CD4-positive, alpha-beta memory T cell (primary cell): ENCODE measurements at regions not wholly inside any gene's neighbourhood (a gene's known extent, or its start where the extent isn't known, plus 50 kb on each side); places are given as distances from the start of the nearest gene placed in this dataset.
"Not testable (repeated sequence)": the region's sequence is repeated elsewhere in the genome, so short reads cannot be mapped to it uniquely, and the experiment has no call there.

Experiments
- CTCF ChIA-PET: fragments of 350-600 bp; sonication (Branson Sonifier 250); formaldehyde crosslinking; loops from one replicate; lab custom pipeline; 2021; ENCODE audit warnings: inconsistent platforms; ENCODE audit not compliant: partially characterized antibody; lab: Charles Lee
- POLR2A ChIA-PET: fragments of 350-600 bp; sonication (Branson Sonifier 250); formaldehyde crosslinking; loops from one replicate; lab custom pipeline; 2021; ENCODE audit not compliant: partially characterized antibody; lab: Charles Lee
- DNase-seq, 5 donors: peaks; one replicate each; pipeline versions ENCODE4 v3.0.0 to v3.0.0-alpha.2; 2020 to 2022; ENCODE audit warnings: mixed read lengths in 1 of 5
- H3K27ac ChIP-seq: one replicate; pipeline ENCODE4 v1.7.0; 2013; ENCODE audit warnings: low read depth, low read length
- H3K27me3 ChIP-seq: 2 replicates; pipeline ENCODE4 v1.7.0; 2013; ENCODE audit warnings: mild to moderate bottlenecking, low read length, moderate library complexity; ENCODE audit not compliant: insufficient read depth
- H3K36me3 ChIP-seq: 2 replicates; pipeline ENCODE4 v1.7.0; 2013; ENCODE audit warnings: mild to moderate bottlenecking, low read length, moderate library complexity; ENCODE audit not compliant: insufficient read depth
- H3K4me1 ChIP-seq: 2 replicates; pipeline ENCODE4 v1.7.0; 2013; ENCODE audit warnings: mild to moderate bottlenecking, low read length, moderate library complexity; ENCODE audit not compliant: insufficient read depth
- H3K4me3 ChIP-seq, 2 donors: one replicate each; pipeline ENCODE4 v1.7.0; 2013; ENCODE audit warnings: low read length in 2 of 2, mild to moderate bottlenecking in 1 of 2
- H3K9me3 ChIP-seq, 2 donors: one replicate each; pipeline ENCODE4 v1.7.0; 2013; ENCODE audit warnings: low read length in 2 of 2, control low read depth in 1 of 2; ENCODE audit not compliant: control insufficient read depth in 1 of 2
- H3K27ac Mint-ChIP-seq, 7 donors: one replicate each; pipeline ENCODE4 v1.8.0; 2020 to 2021; ENCODE audit warnings: mixed read lengths in 7 of 7, mild to moderate bottlenecking in 6 of 7, inconsistent platforms in 3 of 7, moderate library complexity in 3 of 7
- H3K27me3 Mint-ChIP-seq, 2 donors: one replicate each; pipeline ENCODE4 v1.8.0; 2020 to 2021; ENCODE audit warnings: mixed read lengths in 2 of 2
- H3K36me3 Mint-ChIP-seq, 2 donors: one replicate each; pipeline ENCODE4 v1.8.0; 2020 to 2021; ENCODE audit warnings: mixed read lengths in 2 of 2, inconsistent platforms in 1 of 2, mild to moderate bottlenecking in 1 of 2
- H3K4me1 Mint-ChIP-seq, 4 donors: one replicate each; pipeline ENCODE4 v1.8.0; 2020 to 2021; ENCODE audit warnings: mixed read lengths in 4 of 4, mild to moderate bottlenecking in 1 of 4
- H3K4me3 Mint-ChIP-seq, 8 donors: one replicate each; pipeline ENCODE4 v1.8.0; 2020 to 2021; ENCODE audit warnings: mixed read lengths in 8 of 8, mild to moderate bottlenecking in 7 of 8, moderate library complexity in 6 of 8, inconsistent platforms in 3 of 8
- H3K9me3 Mint-ChIP-seq, 8 donors: one replicate each; pipeline ENCODE4 v1.8.0; 2020 to 2021; ENCODE audit warnings: mixed read lengths in 8 of 8, mild to moderate bottlenecking in 5 of 8, inconsistent platforms in 3 of 8, moderate library complexity in 1 of 8
- intact Hi-C: fragments of 100-400 bp; cut with micrococcal nuclease; formaldehyde crosslinking; loops from one replicate; pipeline ENCODE4 v1.15.1; 2023

DNA sequence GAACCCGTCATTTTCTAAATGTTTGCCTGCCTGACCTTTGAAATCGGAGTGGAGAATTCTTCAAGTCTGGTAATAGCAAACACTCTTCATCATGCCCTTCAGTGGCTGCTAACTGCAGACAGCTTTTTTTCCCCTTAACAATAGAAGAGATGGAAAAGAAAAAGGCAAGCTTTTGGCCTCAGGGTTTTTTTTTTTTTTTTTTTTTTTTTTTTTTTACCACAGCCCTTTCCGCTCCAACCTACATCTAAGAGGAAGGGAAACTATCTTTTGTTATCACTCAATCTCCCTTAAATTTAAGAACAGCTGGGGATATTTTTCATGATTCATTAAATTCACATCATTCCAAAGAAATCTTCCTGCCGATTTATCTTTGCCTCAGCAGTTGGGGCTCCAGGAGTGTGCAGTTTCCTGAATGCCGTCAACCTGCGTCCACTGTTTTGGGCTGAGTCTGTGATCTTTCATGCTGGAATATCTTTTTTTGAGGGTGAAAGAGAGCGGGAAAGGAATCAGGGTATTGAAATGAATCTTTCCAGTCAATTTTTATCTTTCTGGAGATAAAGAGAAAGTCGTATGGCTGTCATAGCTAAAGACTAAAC, 144.5 kb upstream of the SMYD2 start:
- ChIA-PET POLR2A (no interaction called here), CTCF (no interaction called here)
- Histone ChIP-seq H3K9me3 (no peaks in the 10 kb centered on the region), H3K27ac (no peak overlapping the region), H3K4me1 (no peaks in the 10 kb centered on the region), H3K27me3 (no peaks in the 10 kb centered on the region), H3K4me3 (no peak overlapping the region), H3K36me3 (no peaks in the 10 kb centered on the region)
- DNase-seq, result no peak
- intact Hi-C loops, result no loop called here
- no peak overlapping the region for H3K4me3 Mint-ChIP-seq
- no peak overlapping the region for H3K27ac Mint-ChIP-seq
- H3K4me1 Mint-ChIP-seq, result no peaks in the 10 kb centered on the region
- no peaks in the 10 kb centered on the region for H3K36me3 Mint-ChIP-seq
- peaks cover 0 to 5% (median 1%) of the 10 kb centered on the region in 8 donors for H3K9me3 Mint-ChIP-seq
- peaks cover 0 to 8% of the 10 kb centered on the region in 2 donors for H3K27me3 Mint-ChIP-seq

DNA sequence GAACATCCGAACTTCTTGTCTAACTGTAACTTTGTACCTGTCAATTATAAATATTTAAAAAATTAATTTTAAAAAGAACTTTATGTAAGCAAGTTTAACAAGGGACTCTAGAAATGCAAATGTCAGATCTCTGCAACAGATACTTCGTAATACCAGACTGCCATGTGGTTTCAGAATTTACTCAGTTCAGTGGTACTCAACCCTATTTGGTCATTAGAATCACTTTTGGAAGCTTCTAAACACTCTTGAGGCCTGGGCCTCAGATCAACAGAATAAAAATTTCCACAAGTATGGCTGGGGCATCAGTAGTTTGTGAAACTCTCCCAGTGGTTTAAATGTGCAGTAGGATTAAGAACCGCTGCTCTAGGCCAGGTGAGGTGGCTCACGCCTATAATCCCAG, 139.5 kb upstream of the SMYD2 start:
- ChIA-PET POLR2A (no interaction called here), CTCF (no interaction called here)
- H3K4me3 ChIP-seq, result no peak overlapping the region
- H3K27me3 ChIP-seq, result no peaks in the 10 kb centered on the region
- H3K9me3 ChIP-seq, result no peaks in the 10 kb centered on the region
- H3K27ac Mint-ChIP-seq, result no peak overlapping the region
- no peaks in the 10 kb centered on the region for H3K36me3 ChIP-seq
- H3K9me3 Mint-ChIP-seq, result peaks cover 0 to 3% (median 0%) of the 10 kb centered on the region in 8 donors
- intact Hi-C loops, result no loop called here
- H3K36me3 Mint-ChIP-seq, result no peaks in the 10 kb centered on the region
- H3K4me1 ChIP-seq, result no peaks in the 10 kb centered on the region
- no peak overlapping the region for H3K27ac ChIP-seq
- H3K27me3 Mint-ChIP-seq, result peaks cover 0 to 11% of the 10 kb centered on the region in 2 donors
- no peak for DNase-seq
- no peaks in the 10 kb centered on the region for H3K4me1 Mint-ChIP-seq
- H3K4me3 Mint-ChIP-seq, result no peak overlapping the region

DNA sequence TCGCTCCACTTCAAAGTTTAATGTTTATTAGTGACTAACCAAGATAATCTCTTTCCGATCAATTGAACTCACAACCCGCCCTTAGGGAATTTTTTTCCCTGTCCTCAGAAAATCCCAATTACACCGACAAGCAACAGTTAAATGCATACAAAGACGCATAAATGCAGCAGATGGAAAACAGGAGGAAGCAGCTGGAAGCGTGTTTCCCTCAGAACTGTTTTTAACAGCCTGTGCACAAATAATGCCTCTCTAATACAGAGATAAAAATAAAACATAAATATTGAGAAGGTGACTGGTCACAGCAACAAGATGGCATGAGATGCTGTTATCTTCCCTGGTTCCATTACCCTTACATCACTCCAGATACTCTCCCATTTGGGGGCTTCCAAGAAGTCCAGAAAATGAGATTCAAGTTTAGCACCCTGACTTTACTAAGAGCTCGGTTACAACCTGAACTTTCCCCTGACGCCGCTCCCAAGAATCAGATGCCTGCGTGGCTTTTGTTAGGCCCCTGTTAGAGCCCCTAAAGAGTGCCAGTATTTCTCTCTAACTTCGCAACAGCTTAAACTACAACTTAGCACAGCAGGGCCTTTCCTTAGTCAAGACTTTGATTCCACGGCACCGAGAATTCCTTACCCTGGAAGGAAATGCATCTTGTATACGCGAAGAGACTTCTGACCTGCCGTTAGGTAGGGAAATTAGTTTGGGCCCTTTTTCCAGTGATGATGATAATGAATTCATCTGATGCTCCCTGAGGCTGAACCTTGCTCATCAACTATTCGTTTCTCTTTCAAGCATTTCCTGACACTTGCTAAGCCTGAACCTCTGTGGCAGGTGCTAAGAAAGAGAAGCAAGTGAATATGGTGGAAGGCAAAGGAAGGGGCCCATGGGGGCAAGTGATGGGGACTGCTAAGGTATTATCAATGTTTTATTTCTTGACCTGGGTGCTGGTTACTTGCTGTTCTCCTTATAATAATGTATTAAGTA, 137.7 kb upstream of the SMYD2 start:
- no peak overlapping the region for H3K27ac ChIP-seq
- H3K36me3 Mint-ChIP-seq, result no peaks in the 10 kb centered on the region
- no peaks in the 10 kb centered on the region for H3K4me1 ChIP-seq
- H3K9me3 ChIP-seq, result no peaks in the 10 kb centered on the region
- intact Hi-C loops, result no loop called here
- peaks cover 0 to 3% (median 0%) of the 10 kb centered on the region in 8 donors for H3K9me3 Mint-ChIP-seq
- peaks cover 0 to 6% of the 10 kb centered on the region in 2 donors for H3K27me3 Mint-ChIP-seq
- H3K4me3 Mint-ChIP-seq, result no peak overlapping the region
- H3K4me1 Mint-ChIP-seq, result no peaks in the 10 kb centered on the region
- CTCF ChIA-PET, result no interaction called here
- no peak for DNase-seq
- POLR2A ChIA-PET, result no interaction called here
- no peaks in the 10 kb centered on the region for H3K27me3 ChIP-seq
- no peak overlapping the region for H3K4me3 ChIP-seq
- no peak overlapping the region for H3K27ac Mint-ChIP-seq
- H3K36me3 ChIP-seq, result no peaks in the 10 kb centered on the region

DNA sequence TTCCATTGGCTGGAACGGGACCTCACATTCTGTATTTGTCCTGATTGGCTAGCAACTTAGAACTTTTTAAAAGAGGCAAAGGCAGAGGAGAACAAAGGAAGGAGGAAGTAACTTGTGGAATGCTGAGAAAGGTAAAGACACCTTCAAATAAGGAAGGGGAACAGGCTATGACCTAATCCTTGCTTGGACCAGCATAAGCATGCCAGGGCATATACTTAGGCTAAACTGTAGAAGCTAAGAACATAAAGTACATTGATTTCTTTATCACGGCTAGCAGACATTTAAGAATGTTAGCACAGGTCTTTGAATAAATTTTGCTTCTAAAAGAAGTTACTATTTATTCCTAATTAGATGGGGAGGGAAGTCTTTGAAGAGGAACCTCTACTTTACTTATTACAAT, 136.4 kb upstream of the SMYD2 start:
- H3K4me3 Mint-ChIP-seq, intact Hi-C loops, H3K4me1 ChIP-seq, H3K4me3 ChIP-seq, H3K27me3 Mint-ChIP-seq, H3K9me3 Mint-ChIP-seq, H3K36me3 ChIP-seq, POLR2A ChIA-PET, DNase-seq, H3K9me3 ChIP-seq, H3K36me3 Mint-ChIP-seq, H3K4me1 Mint-ChIP-seq, H3K27ac ChIP-seq, H3K27ac Mint-ChIP-seq, H3K27me3 ChIP-seq: not testable (repeated sequence)
- CTCF ChIA-PET, result interaction anchor here (1.3 kb wide), 1 partner anchor 117 kb away, joined by 3 read pairs; no protein-coding TSS in a partner anchor

DNA sequence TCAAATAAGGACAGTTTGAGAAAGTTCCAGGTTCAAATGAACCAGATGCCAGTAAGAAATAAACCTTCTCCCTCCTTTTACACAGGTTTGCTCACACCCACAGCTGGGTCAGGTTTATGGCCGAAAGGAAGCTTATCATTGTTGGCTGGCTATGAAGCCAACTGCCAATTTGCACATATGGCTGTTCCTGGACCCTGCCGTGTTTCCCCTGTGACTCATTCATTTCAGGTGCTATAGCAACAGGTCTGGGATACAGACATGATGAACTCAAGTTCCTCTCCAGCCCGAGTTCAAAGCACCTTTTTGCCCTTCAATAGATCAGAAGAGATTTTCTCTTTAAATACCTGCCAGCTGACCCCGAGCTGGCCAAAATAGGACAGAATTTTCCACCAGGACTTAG, 134.4 kb upstream of the SMYD2 start:
- H3K27ac Mint-ChIP-seq, result no peak overlapping the region
- Histone ChIP-seq H3K9me3 (no peaks in the 10 kb centered on the region), H3K4me3 (no peak overlapping the region), H3K27ac (no peak overlapping the region), H3K36me3 (no peaks in the 10 kb centered on the region), H3K27me3 (no peaks in the 10 kb centered on the region), H3K4me1 (no peaks in the 10 kb centered on the region)
- intact Hi-C loops, result no loop called here
- H3K9me3 Mint-ChIP-seq, result no peaks in the 10 kb centered on the region
- H3K4me3 Mint-ChIP-seq, result no peak overlapping the region
- POLR2A ChIA-PET, result no interaction called here
- DNase-seq, result no peak
- peaks cover 2 to 4% of the 10 kb centered on the region in 2 donors for H3K27me3 Mint-ChIP-seq
- H3K4me1 Mint-ChIP-seq, result no peaks in the 10 kb centered on the region
- no peaks in the 10 kb centered on the region for H3K36me3 Mint-ChIP-seq
- CTCF ChIA-PET, result interaction anchor here (0.6 kb wide), 1 partner anchor 18 kb away, joined by 3 read pairs; no protein-coding TSS in a partner anchor

DNA sequence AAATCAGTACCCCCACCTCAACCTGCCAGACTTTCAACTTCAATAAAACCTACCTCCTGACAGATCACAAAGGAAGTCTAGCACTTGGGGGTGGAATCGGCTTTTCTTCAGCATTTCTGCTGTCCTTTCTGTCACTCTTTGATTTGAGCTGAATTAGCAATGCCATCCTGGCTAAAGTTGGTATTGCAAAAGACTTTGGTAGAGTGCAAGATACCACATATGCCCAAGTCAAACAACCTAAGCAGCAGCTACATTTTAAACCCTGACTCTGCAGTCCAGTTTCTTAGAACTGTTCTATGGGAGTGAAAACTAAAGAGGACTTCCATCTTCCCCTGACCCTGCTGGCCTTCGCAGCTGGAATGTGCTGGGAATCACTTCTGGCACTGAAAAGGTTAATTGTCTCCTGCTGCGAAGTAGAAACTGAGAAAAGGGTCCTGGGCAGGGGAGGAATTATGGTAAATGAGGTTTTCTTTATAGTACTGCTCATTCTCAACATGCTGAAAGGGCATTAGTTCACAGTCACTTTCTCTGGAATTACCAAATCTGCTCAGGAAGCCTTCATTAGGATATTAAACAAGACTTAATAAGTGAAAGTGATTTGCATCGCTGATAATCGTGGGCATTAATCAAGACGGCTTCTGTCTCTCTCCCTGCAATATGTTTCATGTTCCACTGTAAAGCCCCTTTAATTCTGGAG, 126.2 kb upstream of the SMYD2 start:
- peaks cover 5 to 8% of the 10 kb centered on the region in 2 donors for H3K27me3 Mint-ChIP-seq
- CTCF ChIA-PET, result no interaction called here

DNA sequence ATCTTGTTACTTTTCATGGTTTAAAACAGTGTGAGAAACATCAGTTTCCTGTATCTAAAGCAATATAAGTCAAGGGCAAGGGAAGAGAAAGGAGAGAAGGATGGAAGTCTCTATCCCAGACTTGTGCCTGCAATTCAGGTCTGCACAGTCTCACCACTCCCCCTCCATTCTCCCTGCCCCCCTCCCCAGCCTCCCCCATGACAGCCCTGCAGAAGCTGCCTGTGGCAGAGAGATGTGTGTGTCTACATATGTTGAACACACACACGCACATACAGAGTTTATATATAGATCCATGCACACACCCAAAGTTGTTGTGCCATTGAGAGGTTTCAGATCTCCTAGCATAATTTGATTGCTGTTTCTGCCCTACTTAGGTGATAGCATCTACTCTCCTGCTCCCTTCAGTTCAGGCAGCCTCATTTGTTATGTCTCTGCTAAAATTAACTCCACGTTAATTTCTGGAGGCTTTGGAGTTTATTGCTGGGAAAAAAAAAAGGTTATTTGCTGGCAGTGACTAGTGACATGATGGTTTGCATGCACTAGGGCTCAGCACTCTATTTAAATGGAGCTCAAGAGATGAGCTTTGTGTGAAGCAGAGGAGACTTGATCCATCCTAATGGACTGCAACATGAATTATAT, 124.9 kb upstream of the SMYD2 start:
- peaks cover 0 to 2% (median 0%) of the 10 kb centered on the region in 8 donors for H3K9me3 Mint-ChIP-seq
- H3K4me1 Mint-ChIP-seq, result no peaks in the 10 kb centered on the region
- DNase-seq, result no peak
- no peak overlapping the region for H3K27ac ChIP-seq
- no peaks in the 10 kb centered on the region for H3K9me3 ChIP-seq
- H3K4me1 ChIP-seq, result no peaks in the 10 kb centered on the region
- intact Hi-C loops, result no loop called here
- H3K4me3 Mint-ChIP-seq, result no peak overlapping the region
- H3K27me3 ChIP-seq, result no peaks in the 10 kb centered on the region
- ChIA-PET POLR2A (no interaction called here), CTCF (no interaction called here)
- H3K36me3 ChIP-seq, result no peaks in the 10 kb centered on the region
- no peak overlapping the region for H3K27ac Mint-ChIP-seq
- H3K27me3 Mint-ChIP-seq, result peaks cover 5 to 6% of the 10 kb centered on the region in 2 donors
- no peaks in the 10 kb centered on the region for H3K36me3 Mint-ChIP-seq
- no peak overlapping the region for H3K4me3 ChIP-seq

More for the DNA sequence above, 126.2 kb upstream of the SMYD2 start:
- no peaks in the 10 kb centered on the region for H3K36me3 ChIP-seq
- no peak overlapping the region for H3K4me3 ChIP-seq
- H3K4me1 ChIP-seq, result no peaks in the 10 kb centered on the region
- no peaks in the 10 kb centered on the region for H3K9me3 ChIP-seq
- H3K27me3 ChIP-seq, result no peaks in the 10 kb centered on the region
- POLR2A ChIA-PET, result no interaction called here
- Mint-ChIP-seq H3K4me1 (no peaks in the 10 kb centered on the region), H3K4me3 (no peak overlapping the region), H3K9me3 (peaks cover 0 to 2% (median 0%) of the 10 kb centered on the region in 8 donors), H3K36me3 (no peaks in the 10 kb centered on the region), H3K27ac (no peak overlapping the region)
- DNase-seq, result no peak
- no peak overlapping the region for H3K27ac ChIP-seq
- intact Hi-C loops, result no loop called here
